Stomach (tissue), 4 donors: ENCODE measurements at regions not wholly inside any gene's neighbourhood (a gene's known extent, or its start where the extent isn't known, plus 50 kb on each side); places are given as distances from the start of the nearest gene placed in this dataset.

Source experiments
- EP300 ChIP-seq: sonication (generic); formaldehyde crosslinking; IDR thresholded peaks from one replicate; pipeline ENCODE4 v1.6.1; 2017; ENCODE audit warnings: antibody characterized with exemption
- POLR2A ChIP-seq, 4 donors: fragments of 450-650 bp; IDR thresholded peaks; one replicate each; pipeline ENCODE4 v1.6.1; 2016; ENCODE audit warnings: antibody characterized with exemption in 4 of 4, control low read depth in 2 of 4, mild to moderate bottlenecking in 1 of 4, moderate library complexity in 1 of 4
- POLR2AphosphoS5 ChIP-seq, 3 donors: sonication (generic); formaldehyde crosslinking; IDR thresholded peaks; one replicate each; pipeline ENCODE4 v1.6.1; 2016; ENCODE audit warnings: antibody characterized with exemption in 3 of 3
- TF ChIP-seq, protein P1 (sequence below), 7 experiments: fragments of 450-650 bp in 4 of 7; fragments of 200-600 bp in 3 of 7; sonication (generic) in 3 of 7; IDR thresholded peaks; one replicate each; pipeline ENCODE4 v1.5.1; 2016 to 2019; ENCODE audit warnings: antibody characterized with exemption in 7 of 7, control low read depth in 2 of 7, mild to moderate bottlenecking in 1 of 7

DNA sequence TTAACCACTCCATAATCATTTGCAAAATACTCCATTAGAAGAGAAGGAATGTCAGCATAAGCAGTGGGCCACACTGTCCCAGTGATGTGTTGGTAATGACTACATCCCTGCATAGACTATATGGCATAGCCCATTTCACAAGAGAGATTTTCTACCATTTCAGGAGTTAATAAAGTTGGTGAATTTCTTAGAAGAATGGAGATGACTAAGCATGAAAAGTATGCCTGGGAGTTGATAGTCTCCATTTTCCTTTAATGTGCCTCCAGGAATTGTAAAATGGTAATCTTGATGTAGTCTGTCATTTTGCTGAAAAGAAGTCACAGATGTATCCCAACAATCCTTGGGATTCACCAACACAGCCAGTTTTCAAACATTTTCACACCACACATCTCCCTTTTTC, 608.8 kb upstream of the CHRM3 start:
- TF ChIP-seq, protein P1, sequence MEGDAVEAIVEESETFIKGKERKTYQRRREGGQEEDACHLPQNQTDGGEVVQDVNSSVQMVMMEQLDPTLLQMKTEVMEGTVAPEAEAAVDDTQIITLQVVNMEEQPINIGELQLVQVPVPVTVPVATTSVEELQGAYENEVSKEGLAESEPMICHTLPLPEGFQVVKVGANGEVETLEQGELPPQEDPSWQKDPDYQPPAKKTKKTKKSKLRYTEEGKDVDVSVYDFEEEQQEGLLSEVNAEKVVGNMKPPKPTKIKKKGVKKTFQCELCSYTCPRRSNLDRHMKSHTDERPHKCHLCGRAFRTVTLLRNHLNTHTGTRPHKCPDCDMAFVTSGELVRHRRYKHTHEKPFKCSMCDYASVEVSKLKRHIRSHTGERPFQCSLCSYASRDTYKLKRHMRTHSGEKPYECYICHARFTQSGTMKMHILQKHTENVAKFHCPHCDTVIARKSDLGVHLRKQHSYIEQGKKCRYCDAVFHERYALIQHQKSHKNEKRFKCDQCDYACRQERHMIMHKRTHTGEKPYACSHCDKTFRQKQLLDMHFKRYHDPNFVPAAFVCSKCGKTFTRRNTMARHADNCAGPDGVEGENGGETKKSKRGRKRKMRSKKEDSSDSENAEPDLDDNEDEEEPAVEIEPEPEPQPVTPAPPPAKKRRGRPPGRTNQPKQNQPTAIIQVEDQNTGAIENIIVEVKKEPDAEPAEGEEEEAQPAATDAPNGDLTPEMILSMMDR (IDR thresholded peaks at IDR 0.05): no peak
- TF ChIP-seq POLR2A (IDR thresholded peaks at IDR 0.05) (no peak), POLR2AphosphoS5 (IDR thresholded peaks at IDR 0.05) (no peak), EP300 (no peak)
